Activated T-cell treated with anti-CD3 and anti-CD28 coated beads, Interleukin-2, amount 50 U/mL, for 24 hours (primary cell): ENCODE measurements at regions not wholly inside any gene's neighbourhood (a gene's known extent, or its start where the extent isn't known, plus 50 kb on each side); places are given as distances from the start of the nearest gene placed in this dataset.

Source experiments
- DNase-seq: peaks from one replicate; pipeline ENCODE4 v3.0.0-alpha.2; 2020
- H3K27ac Mint-ChIP-seq: 2 replicates; pipeline ENCODE4 v1.8.0; 2020; ENCODE audit warnings: mild to moderate bottlenecking, mixed read lengths
- H3K27me3 Mint-ChIP-seq: 2 replicates; pipeline ENCODE4 v1.8.0; 2020; ENCODE audit warnings: mixed read lengths
- H3K36me3 Mint-ChIP-seq: 2 replicates; pipeline ENCODE4 v1.8.0; 2020; ENCODE audit warnings: low read depth, mixed read lengths
- H3K4me1 Mint-ChIP-seq: 2 replicates; pipeline ENCODE4 v1.8.0; 2020; ENCODE audit warnings: low read depth, mixed read lengths
- H3K4me3 Mint-ChIP-seq: 2 replicates; pipeline ENCODE4 v1.8.0; 2020; ENCODE audit warnings: mild to moderate bottlenecking, moderate library complexity, mixed read lengths
- H3K9me3 Mint-ChIP-seq: 2 replicates; pipeline ENCODE4 v1.8.0; 2020; ENCODE audit warnings: mixed read lengths

DNA sequence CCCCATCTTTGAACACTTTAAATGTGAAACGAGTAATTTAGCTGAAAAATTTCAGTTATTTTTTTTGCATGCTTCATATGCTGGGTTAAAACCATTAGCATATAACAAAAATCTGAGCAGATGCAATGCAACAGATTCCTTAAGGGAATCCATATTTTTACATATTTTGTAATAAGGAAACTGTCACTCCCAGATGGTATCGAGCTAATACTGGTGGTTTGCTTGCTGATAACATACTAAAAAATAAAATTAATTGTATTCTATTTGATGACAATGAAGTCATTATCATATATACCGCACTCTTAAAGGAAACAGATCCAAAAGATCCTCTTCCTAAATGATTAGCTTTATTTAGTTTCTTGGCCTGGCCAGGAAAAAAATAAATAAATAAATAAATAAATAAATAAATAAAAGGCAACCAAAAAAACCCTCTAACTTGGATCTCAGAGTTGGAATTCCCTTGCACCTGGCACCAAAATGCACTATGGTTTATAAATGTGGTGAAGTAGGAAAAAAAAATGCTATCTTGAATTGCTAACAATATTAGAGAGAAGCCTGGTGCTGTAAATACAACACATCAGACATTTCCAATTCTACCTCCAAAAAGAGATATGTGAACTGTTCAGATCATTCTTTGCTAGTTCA, 503.2 kb upstream of the ARRDC4 start:
- no peak overlapping the region for H3K27ac Mint-ChIP-seq
- H3K9me3 Mint-ChIP-seq: peaks cover 2% of the 10 kb centered on the region
- no peak for DNase-seq

GRCh38 chr15:97459771-97460170, 500.7 kb upstream of the ARRDC4 start:
- no peaks in the 10 kb centered on the region for H3K4me1 Mint-ChIP-seq
- H3K4me3 Mint-ChIP-seq: no peak overlapping the region
- H3K27me3 Mint-ChIP-seq: no peaks in the 10 kb centered on the region

More for the DNA sequence above, 503.2 kb upstream of the ARRDC4 start:
- no peaks in the 10 kb centered on the region for H3K4me1 Mint-ChIP-seq
- no peaks in the 10 kb centered on the region for H3K27me3 Mint-ChIP-seq
- H3K36me3 Mint-ChIP-seq: no peaks in the 10 kb centered on the region
- no peak overlapping the region for H3K4me3 Mint-ChIP-seq

GRCh38 chr15:97461226-97461625, 499.3 kb upstream of the ARRDC4 start:
- Mint-ChIP-seq H3K9me3 (peaks cover 2% of the 10 kb centered on the region), H3K27ac (no peak overlapping the region), H3K4me3 (no peak overlapping the region), H3K27me3 (no peaks in the 10 kb centered on the region), H3K4me1 (no peaks in the 10 kb centered on the region), H3K36me3 (no peaks in the 10 kb centered on the region)
- no peak for DNase-seq

More at GRCh38 chr15:97459771-97460170, 500.7 kb upstream of the ARRDC4 start:
- DNase-seq: no peak
- H3K9me3 Mint-ChIP-seq: peaks cover 2% of the 10 kb centered on the region
- no peak overlapping the region for H3K27ac Mint-ChIP-seq
- no peaks in the 10 kb centered on the region for H3K36me3 Mint-ChIP-seq

GRCh38 chr15:97463696-97464095, 496.8 kb upstream of the ARRDC4 start:
- Mint-ChIP-seq H3K27ac (no peak overlapping the region), H3K9me3 (peaks cover 2% of the 10 kb centered on the region), H3K27me3 (no peaks in the 10 kb centered on the region), H3K4me3 (no peak overlapping the region), H3K36me3 (no peaks in the 10 kb centered on the region), H3K4me1 (no peaks in the 10 kb centered on the region)
- no peak for DNase-seq

DNA sequence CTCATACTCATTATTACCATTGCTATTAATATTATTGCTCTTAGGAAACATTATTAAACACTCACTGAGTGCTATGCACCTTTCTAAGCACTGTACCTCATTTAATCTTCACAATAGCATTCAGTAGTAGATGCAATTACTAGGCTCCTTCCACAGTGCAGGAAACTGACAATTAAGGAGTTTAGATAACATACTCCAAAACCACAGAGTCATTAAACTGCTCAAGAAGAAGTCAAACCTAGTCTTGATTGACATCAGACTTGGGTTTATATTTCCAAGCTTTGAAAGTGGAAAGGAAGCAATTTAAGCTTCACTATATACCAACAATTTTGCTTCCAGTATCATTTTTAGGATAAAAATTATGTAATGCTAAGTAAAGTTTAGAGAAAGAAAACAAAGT, 490.1 kb upstream of the ARRDC4 start:
- Mint-ChIP-seq H3K4me3 (no peak overlapping the region), H3K27me3 (no peaks in the 10 kb centered on the region), H3K9me3 (peaks cover 5% of the 10 kb centered on the region), H3K36me3 (no peaks in the 10 kb centered on the region), H3K4me1 (no peaks in the 10 kb centered on the region), H3K27ac (no peak overlapping the region)
- no peak for DNase-seq

GRCh38 chr15:97473627-97474026, 486.9 kb upstream of the ARRDC4 start:
- H3K27me3 Mint-ChIP-seq: no peaks in the 10 kb centered on the region
- no peak for DNase-seq

GRCh38 chr15:97479957-97480356, 480.5 kb upstream of the ARRDC4 start:
- no peaks in the 10 kb centered on the region for H3K4me1 Mint-ChIP-seq
- no peak overlapping the region for H3K4me3 Mint-ChIP-seq
- peaks cover 17% of the 10 kb centered on the region for H3K9me3 Mint-ChIP-seq

More at GRCh38 chr15:97473627-97474026, 486.9 kb upstream of the ARRDC4 start:
- Mint-ChIP-seq H3K9me3 (peaks cover 5% of the 10 kb centered on the region), H3K36me3 (no peaks in the 10 kb centered on the region), H3K4me3 (no peak overlapping the region), H3K27ac (no peak overlapping the region), H3K4me1 (no peaks in the 10 kb centered on the region)

DNA sequence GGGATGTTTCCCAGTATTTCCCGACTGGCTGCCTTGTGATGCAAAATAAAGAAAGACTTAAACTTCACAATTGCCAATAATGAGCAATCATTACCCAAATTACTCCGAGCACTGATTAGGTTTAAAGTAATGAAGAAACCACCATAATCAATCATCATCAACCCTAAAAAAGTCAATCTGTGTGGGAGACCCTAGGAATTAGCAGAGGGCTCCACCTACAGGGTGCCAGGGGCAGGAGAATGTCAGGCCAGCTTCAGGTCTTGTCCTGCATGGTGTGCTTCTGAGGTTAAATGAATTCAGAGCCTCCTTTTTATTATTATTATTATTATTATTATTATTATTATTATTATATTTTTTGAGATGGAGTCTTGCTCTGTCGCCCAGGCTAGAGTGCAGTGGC, 478.0 kb upstream of the ARRDC4 start:
- H3K36me3 Mint-ChIP-seq: no peaks in the 10 kb centered on the region
- no peaks in the 10 kb centered on the region for H3K4me1 Mint-ChIP-seq
- no peaks in the 10 kb centered on the region for H3K27me3 Mint-ChIP-seq
- peaks cover 22% of the 10 kb centered on the region for H3K9me3 Mint-ChIP-seq
- H3K4me3 Mint-ChIP-seq: no peak overlapping the region
- H3K27ac Mint-ChIP-seq: no peak overlapping the region
- no peak for DNase-seq

More at GRCh38 chr15:97479957-97480356, 480.5 kb upstream of the ARRDC4 start:
- no peaks in the 10 kb centered on the region for H3K27me3 Mint-ChIP-seq
- no peaks in the 10 kb centered on the region for H3K36me3 Mint-ChIP-seq
- no peak overlapping the region for H3K27ac Mint-ChIP-seq
- no peak for DNase-seq

DNA sequence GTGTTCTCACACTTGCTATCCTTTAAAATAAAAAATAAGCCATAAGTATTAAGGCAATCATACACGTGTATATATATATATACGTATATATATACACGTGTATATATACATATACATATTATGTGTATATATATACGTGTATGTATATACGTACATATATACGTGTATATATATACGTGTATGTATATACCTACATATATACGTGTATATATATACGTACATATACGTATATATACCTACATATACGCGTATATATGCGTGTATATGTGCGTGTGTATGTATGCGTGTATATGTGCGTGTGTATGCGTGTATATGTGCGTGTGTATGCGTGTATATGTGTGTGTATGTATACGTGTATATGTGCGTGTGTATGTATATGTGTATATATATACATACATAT, 477.3 kb upstream of the ARRDC4 start:
- H3K4me3 Mint-ChIP-seq: no peak overlapping the region
- no peaks in the 10 kb centered on the region for H3K4me1 Mint-ChIP-seq
- H3K9me3 Mint-ChIP-seq: peaks cover 22% of the 10 kb centered on the region
- H3K27me3 Mint-ChIP-seq: no peaks in the 10 kb centered on the region
- no peak overlapping the region for H3K27ac Mint-ChIP-seq
- H3K36me3 Mint-ChIP-seq: no peaks in the 10 kb centered on the region
- no peak for DNase-seq

GRCh38 chr15:97490429-97490828, 470.1 kb upstream of the ARRDC4 start:
- Mint-ChIP-seq H3K4me3 (no peak overlapping the region), H3K27ac (no peak overlapping the region), H3K4me1 (no peaks in the 10 kb centered on the region), H3K36me3 (no peaks in the 10 kb centered on the region), H3K9me3 (peaks cover 5% of the 10 kb centered on the region), H3K27me3 (no peaks in the 10 kb centered on the region)
- no peak for DNase-seq

- H3K4me1 Mint-ChIP-seq: no peaks in the 10 kb centered on the region
- no peaks in the 10 kb centered on the region for H3K36me3 Mint-ChIP-seq
- H3K4me3 Mint-ChIP-seq: no peak overlapping the region
- H3K27ac Mint-ChIP-seq: no peak overlapping the region
- H3K27me3 Mint-ChIP-seq: no peaks in the 10 kb centered on the region
- peaks cover 2% of the 10 kb centered on the region for H3K9me3 Mint-ChIP-seq
- DNase-seq: no peak
Observed at GRCh38 chr15:97501291-97501690, 459.2 kb upstream of the ARRDC4 start.

DNA sequence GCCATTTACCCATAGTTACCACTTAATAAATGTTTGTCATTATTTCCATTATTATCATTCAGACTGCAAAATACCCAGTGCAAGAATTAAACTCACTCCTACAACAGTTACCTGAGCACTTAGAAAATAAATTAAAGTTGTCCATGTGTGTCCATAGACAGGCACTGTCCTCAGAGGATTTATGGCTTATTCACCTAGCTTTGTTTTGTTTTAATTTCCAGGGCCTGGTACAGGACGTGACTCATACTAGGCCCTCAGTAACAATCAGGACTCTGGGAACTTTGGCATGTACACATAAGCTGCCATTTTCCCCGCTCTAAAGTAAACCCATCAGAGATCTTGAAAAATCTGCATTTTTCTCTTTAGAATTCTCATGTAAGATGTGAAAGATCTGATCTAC, 458.5 kb upstream of the ARRDC4 start:
- H3K27me3 Mint-ChIP-seq: no peaks in the 10 kb centered on the region
- no peak overlapping the region for H3K4me3 Mint-ChIP-seq
- no peak for DNase-seq

DNA sequence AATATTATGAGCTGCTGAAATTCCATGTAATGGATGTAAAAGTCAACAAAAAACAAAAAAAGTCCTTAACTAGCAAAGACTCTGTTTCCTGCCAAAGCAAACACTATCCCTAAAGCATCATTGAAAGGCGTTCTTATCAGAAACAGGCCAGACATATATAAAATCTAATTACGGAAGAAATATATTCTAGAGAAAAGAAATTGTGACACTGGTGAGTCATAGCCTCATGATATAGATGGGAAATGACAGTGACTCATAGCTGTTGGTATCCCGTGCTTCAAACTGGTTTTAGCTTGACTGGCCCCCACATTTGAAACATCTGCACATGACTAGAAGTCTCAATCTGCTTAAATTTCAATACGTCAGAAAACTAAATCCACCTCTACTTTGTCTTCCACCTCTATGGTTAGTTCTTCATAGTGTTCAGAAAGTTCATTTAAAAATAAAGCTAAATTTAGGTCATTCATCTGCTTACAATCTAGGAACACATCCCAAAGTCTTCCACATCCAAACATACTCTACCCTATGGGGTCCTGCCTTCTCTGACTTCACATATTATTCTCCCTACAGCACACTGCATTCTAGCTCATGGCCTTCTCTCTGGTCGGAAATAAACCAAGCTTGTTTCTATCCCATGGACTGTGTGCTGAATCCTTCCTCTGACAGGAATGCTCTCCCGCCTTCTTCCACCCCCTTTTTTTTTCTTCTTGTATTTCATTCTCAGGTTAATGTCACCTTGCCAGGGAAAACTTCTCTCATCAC, 456.3 kb upstream of the ARRDC4 start:
- H3K36me3 Mint-ChIP-seq: no peaks in the 10 kb centered on the region
- no peak overlapping the region for H3K27ac Mint-ChIP-seq
- no peaks in the 10 kb centered on the region for H3K27me3 Mint-ChIP-seq
- no peak overlapping the region for H3K4me3 Mint-ChIP-seq
- no peaks in the 10 kb centered on the region for H3K4me1 Mint-ChIP-seq
- peaks cover 2% of the 10 kb centered on the region for H3K9me3 Mint-ChIP-seq
- DNase-seq: no peak

More for the DNA sequence above, 458.5 kb upstream of the ARRDC4 start:
- Mint-ChIP-seq H3K4me1 (no peaks in the 10 kb centered on the region), H3K36me3 (no peaks in the 10 kb centered on the region), H3K27ac (no peak overlapping the region), H3K9me3 (peaks cover 2% of the 10 kb centered on the region)

- H3K27ac Mint-ChIP-seq: no peak overlapping the region
- H3K9me3 Mint-ChIP-seq: peaks cover 4% of the 10 kb centered on the region
- H3K27me3 Mint-ChIP-seq: no peaks in the 10 kb centered on the region
- DNase-seq: no peak
- H3K4me1 Mint-ChIP-seq: no peaks in the 10 kb centered on the region
- no peaks in the 10 kb centered on the region for H3K36me3 Mint-ChIP-seq
- no peak overlapping the region for H3K4me3 Mint-ChIP-seq
Observed at GRCh38 chr15:97517737-97518136, 442.8 kb upstream of the ARRDC4 start.

DNA sequence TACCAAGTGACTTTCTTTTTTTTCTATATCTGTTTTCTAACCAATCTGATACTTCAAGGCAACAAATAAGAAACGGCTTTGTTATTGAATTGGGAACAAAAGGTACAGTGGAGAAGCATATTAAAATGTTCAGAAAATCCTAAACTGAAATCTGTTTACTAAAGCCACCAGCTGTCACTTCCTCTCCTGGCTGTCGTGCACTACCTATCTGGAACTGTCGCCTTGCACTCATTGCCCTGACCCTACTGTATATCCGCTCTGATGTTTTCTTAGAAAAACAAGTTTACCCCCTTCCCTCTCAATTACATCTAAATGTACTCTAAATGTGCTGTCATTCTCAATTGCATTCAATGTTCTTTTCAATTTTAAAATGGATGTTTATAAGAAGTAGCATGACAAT, 439.8 kb upstream of the ARRDC4 start:
- no peak for DNase-seq
- Mint-ChIP-seq H3K27ac (no peak overlapping the region), H3K9me3 (peaks cover 2% of the 10 kb centered on the region), H3K27me3 (no peaks in the 10 kb centered on the region), H3K4me1 (no peaks in the 10 kb centered on the region), H3K4me3 (no peak overlapping the region), H3K36me3 (no peaks in the 10 kb centered on the region)
